Psoas muscle (tissue), 7 donors: ENCODE measurements at regions not wholly inside any gene's neighbourhood (a gene's known extent, or its start where the extent isn't known, plus 50 kb on each side); places are given as distances from the start of the nearest gene placed in this dataset.

Experiments used
- ATAC-seq, 4 donors: fragments of 200-7000 bp; cut with Tn5 transposase; one replicate each; pipeline ENCODE4 v1.9.1; 2020; ENCODE audit warnings: moderate library complexity in 3 of 4, mild to moderate bottlenecking in 2 of 4
- DNase-seq, 2 donors: peaks; one replicate each; pipeline ENCODE4 v3.0.0-alpha.2; 2020
- H3K27ac ChIP-seq: fragments of 200-600 bp; one replicate; pipeline ENCODE4 v1.8.0; 2022
- H3K27me3 ChIP-seq, 3 donors: fragments of 200-600 bp in 1 of 3; one replicate each; pipeline versions ENCODE4 v1.6.1 to v1.8.0; 2013 to 2022; ENCODE audit warnings: low read length in 2 of 3, mild to moderate bottlenecking in 2 of 3, moderate library complexity in 1 of 3; ENCODE audit not compliant: insufficient read depth in 3 of 3
- H3K36me3 ChIP-seq, 2 donors: fragments of 200-600 bp in 1 of 2; one replicate each; pipeline versions ENCODE4 v1.6.1 to v1.8.0; 2013 to 2022; ENCODE audit warnings: low read depth in 1 of 2, mild to moderate bottlenecking in 1 of 2, moderate library complexity in 1 of 2; ENCODE audit not compliant: insufficient read depth in 1 of 2
- H3K4me1 ChIP-seq: fragments of 200-600 bp; one replicate; pipeline ENCODE4 v1.8.0; 2022
- H3K4me3 ChIP-seq: fragments of 200-600 bp; one replicate; pipeline ENCODE4 v1.8.0; 2022; ENCODE audit warnings: mild to moderate bottlenecking
- H3K9me3 ChIP-seq: fragments of 200-600 bp; one replicate; pipeline ENCODE4 v1.8.0; 2022
- CTCF ChIP-seq: fragments of 200-600 bp; IDR thresholded peaks from one replicate; pipeline ENCODE4 v1.8.0; 2022; ENCODE audit warnings: antibody characterized with exemption
- WGBS, 3 donors: extraction: QIAGEN DNeasy Blood & Tissue Kit; methylation state at CpG; one replicate each; pipeline versions ENCODE4 v1.1.6 to v1.1.7; 2013; 5-methylcytosine and 5-hydroxymethylcytosine counted together
- intact Hi-C, 2 donors: fragments of 100-400 bp; cut with DNase I; formaldehyde crosslinking; loops; one replicate each; pipeline versions ENCODE4 v1.11.0 to v1.14.2; 2022
- donor health status: healthy with polysubstance abuse.
- donor health status: DM: no; HTN: no; CAD: no; lungs with moderate emphysema.
- donor health status: Bipolar disorder and iron deficiency.
- donor health status: healthy.
- donor health status: DM: yes; HTN: yes; CAD: no.
- donor health status: DM: no; HTN: no; CAD: no.
- donor health status: DM: yes; HTN: yes; CAD: no.

DNA sequence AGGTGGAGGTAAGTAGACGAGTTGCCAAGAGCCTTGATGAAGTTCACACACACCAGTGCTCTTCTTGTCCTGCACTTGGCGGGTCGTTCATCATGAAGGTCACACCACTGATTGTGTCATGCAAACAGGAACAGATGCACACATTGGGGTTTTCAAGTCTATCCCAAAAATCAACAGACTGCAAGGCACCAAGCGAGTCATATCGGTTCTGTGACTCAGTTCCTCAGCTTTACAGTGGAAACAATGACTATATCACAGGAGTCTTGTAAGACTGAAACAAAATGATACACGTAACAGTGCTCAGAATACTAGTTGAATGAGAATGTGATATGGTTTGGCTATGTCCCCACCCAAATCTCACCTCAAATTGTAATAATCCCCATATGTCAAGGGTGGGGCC is 526.9 kb upstream of the ID2 start:
- Histone ChIP-seq H3K4me1 (no peaks in the 10 kb centered on the region), H3K9me3 (no peaks in the 10 kb centered on the region), H3K27me3 (no peaks in the 10 kb centered on the region), H3K4me3 (no peak overlapping the region), H3K36me3 (no peaks in the 10 kb centered on the region), H3K27ac (no peak overlapping the region)
- ATAC-seq (no peak), DNase-seq (no peak)
- no peak for TF ChIP-seq CTCF
- 93 to 96% (median 94%) methylated on average over 6 of the region's 6 CpGs for WGBS, 3 donors
- intact Hi-C loops, result no loop called here

DNA sequence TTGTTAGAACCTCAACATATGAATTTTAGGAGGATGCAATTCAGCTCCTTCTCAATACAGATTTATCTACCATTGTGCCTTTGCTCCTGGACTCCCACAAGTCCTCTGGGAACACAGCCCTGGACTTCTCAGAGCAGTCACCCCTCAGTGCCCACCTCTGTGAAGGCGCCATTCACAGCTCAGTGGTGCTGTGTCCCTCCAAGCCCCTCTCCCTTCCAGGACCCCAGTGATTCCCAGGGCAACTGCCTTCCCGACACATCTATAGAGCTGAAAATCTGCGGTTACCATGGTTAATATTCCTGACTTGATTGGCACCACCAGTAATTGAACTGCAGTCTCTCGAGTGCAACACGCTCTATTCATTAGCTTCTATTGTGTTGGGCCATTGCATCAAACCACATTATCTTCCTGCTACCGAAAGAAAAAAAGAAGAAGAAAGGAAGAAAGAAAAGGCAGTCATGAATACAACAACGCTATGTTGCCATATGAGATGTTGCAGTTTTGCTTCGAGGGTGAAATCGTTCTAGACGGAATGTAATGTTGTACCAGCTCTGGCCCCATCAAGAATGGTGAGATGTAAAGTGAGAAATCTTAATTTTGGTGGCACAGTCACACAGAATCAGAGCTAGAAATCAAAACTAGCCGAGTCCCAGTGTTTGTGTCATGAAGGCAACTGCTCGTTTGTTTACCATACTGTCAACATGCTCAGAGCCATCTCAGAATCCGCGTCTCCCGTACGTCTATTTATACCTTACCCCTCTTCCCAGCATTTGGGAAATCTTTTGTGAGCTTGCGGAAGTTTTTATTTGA is 524.0 kb upstream of the ID2 start:
- no peak overlapping the region for H3K27ac ChIP-seq
- H3K4me1 ChIP-seq, result no peaks in the 10 kb centered on the region
- no peaks in the 10 kb centered on the region for H3K36me3 ChIP-seq
- intact Hi-C loops, result no loop called here
- no peak for DNase-seq
- WGBS, 3 donors, result 92 to 94% (median 94%) methylated on average over 17 of the region's 17 CpGs
- no peak for ATAC-seq
- no peaks in the 10 kb centered on the region for H3K27me3 ChIP-seq
- H3K9me3 ChIP-seq, result no peaks in the 10 kb centered on the region
- H3K4me3 ChIP-seq, result no peak overlapping the region
- TF ChIP-seq CTCF, result no peak

- Histone ChIP-seq H3K27me3 (no peaks in the 10 kb centered on the region), H3K9me3 (no peaks in the 10 kb centered on the region), H3K36me3 (no peaks in the 10 kb centered on the region), H3K4me3 (no peak overlapping the region), H3K4me1 (no peaks in the 10 kb centered on the region), H3K27ac (no peak overlapping the region)
- intact Hi-C loops, result no loop called here
- DNase-seq, result no peak
- TF ChIP-seq CTCF, result no peak
- 85 to 88% (median 85%) methylated on average over 6 of the region's 6 CpGs for WGBS, 3 donors
- ATAC-seq, result no peak
Measured at GRCh38 chr2:8158711-8159110, 523.1 kb upstream of the ID2 start.

GRCh38 chr2:8159211-8159965 is 522.5 kb upstream of the ID2 start:
- H3K27me3 ChIP-seq, result no peaks in the 10 kb centered on the region
- WGBS, 3 donors, result 83 to 85% (median 84%) methylated on average over 13 of the region's 13 CpGs
- no peaks in the 10 kb centered on the region for H3K4me1 ChIP-seq
- no peak for TF ChIP-seq CTCF
- no peaks in the 10 kb centered on the region for H3K36me3 ChIP-seq
- ATAC-seq, result no peak
- intact Hi-C loops, result no loop called here
- H3K4me3 ChIP-seq, result no peak overlapping the region
- DNase-seq, result no peak
- H3K27ac ChIP-seq, result no peak overlapping the region
- no peaks in the 10 kb centered on the region for H3K9me3 ChIP-seq
